GM23248 (cell line): ENCODE measurements at regions not wholly inside any gene's neighbourhood (a gene's known extent, or its start where the extent isn't known, plus 50 kb on each side); places are given as distances from the start of the nearest gene placed in this dataset.
"Not testable (repeated sequence)": the region's sequence is repeated elsewhere in the genome, so short reads cannot be mapped to it uniquely, and the experiment has no call there.

Experiments used
- DNase-seq: peaks from one replicate; pipeline ENCODE4 v3.0.0-alpha.2; 2015
- H2AFZ ChIP-seq: fragments of 200-600 bp; sonication (generic); 2 replicates; pipeline ENCODE4 v1.6.1; 2016; ENCODE audit warnings: antibody characterized with exemption
- H3F3A ChIP-seq: fragments of 200-600 bp; sonication (generic); 2 replicates; pipeline ENCODE4 v1.6.1; 2016; ENCODE audit warnings: mild to moderate bottlenecking, antibody characterized with exemption, mixed run types; ENCODE audit not compliant: insufficient read depth
- H3K27ac ChIP-seq: fragments of 200-600 bp; sonication (generic); 2 replicates; pipeline ENCODE4 v1.5.1; 2016; ENCODE audit warnings: mild to moderate bottlenecking
- H3K27me3 ChIP-seq: fragments of 200-600 bp; sonication (generic); replicated peaks from 2 replicates; pipeline ENCODE4 v1.6.1; 2016; ENCODE audit warnings: mild to moderate bottlenecking; ENCODE audit not compliant: insufficient read depth
- H3K36me3 ChIP-seq: fragments of 200-600 bp; sonication (generic); 2 replicates; pipeline ENCODE4 v1.6.1; 2016; ENCODE audit warnings: low read depth, mild to moderate bottlenecking
- H3K4me1 ChIP-seq: fragments of 200-600 bp; sonication (generic); 2 replicates; pipeline ENCODE4 v1.6.1; 2016; ENCODE audit warnings: mild to moderate bottlenecking; ENCODE audit not compliant: insufficient read depth
- H3K4me2 ChIP-seq: fragments of 200-600 bp; sonication (generic); one replicate; pipeline ENCODE4 v1.6.1; 2016; ENCODE audit warnings: mild to moderate bottlenecking; ENCODE audit not compliant: unreplicated experiment
- H3K4me3 ChIP-seq: fragments of 200-600 bp; sonication (generic); 2 replicates; pipeline ENCODE4 v1.5.1; 2016; ENCODE audit warnings: mild to moderate bottlenecking
- H3K79me2 ChIP-seq: fragments of 200-600 bp; sonication (generic); 2 replicates; pipeline ENCODE4 v1.6.1; 2016; ENCODE audit warnings: mild to moderate bottlenecking; ENCODE audit not compliant: insufficient read depth
- H3K9ac ChIP-seq: fragments of 200-600 bp; sonication (generic); 2 replicates; pipeline ENCODE4 v1.6.1; 2016; ENCODE audit warnings: mild to moderate bottlenecking
- H3K9me2 ChIP-seq: fragments of 200-600 bp; sonication (generic); 2 replicates; pipeline ENCODE4 v1.6.1; 2016; ENCODE audit warnings: mixed run types, mild to moderate bottlenecking, moderate library complexity; ENCODE audit not compliant: insufficient read depth
- H3K9me3 ChIP-seq: fragments of 200-600 bp; sonication (generic); one replicate; pipeline ENCODE4 v1.6.1; 2017; ENCODE audit warnings: low read depth
- H4K20me1 ChIP-seq: fragments of 200-600 bp; sonication (generic); 2 replicates; pipeline ENCODE4 v1.6.0; 2016; ENCODE audit not compliant: insufficient read depth
- EZH2 ChIP-seq: fragments of 200-600 bp; sonication (generic); IDR thresholded peaks from 2 replicates; pipeline ENCODE4 v1.6.1; 2018; ENCODE audit warnings: antibody characterized with exemption, mild to moderate bottlenecking; ENCODE audit not compliant: insufficient read depth, poor library complexity, severe bottlenecking
- EZH2phosphoT487 ChIP-seq: fragments of 200-600 bp; sonication (generic); IDR thresholded peaks from 2 replicates; pipeline ENCODE4 v1.6.1; 2018; ENCODE audit warnings: antibody characterized with exemption, moderate library complexity, mild to moderate bottlenecking, low read depth; ENCODE audit not compliant: insufficient read depth
- WGBS, 2 experiments: methylation state at CpG; one replicate each; pipeline ENCODE4 v1.1.6; 2015 to 2017; ENCODE audit warnings: low lambda C conversion rate in 2 of 2, low coverage in 1 of 2; ENCODE audit errors: missing lambda C conversion rate in 2 of 2; 5-methylcytosine and 5-hydroxymethylcytosine counted together
- in situ Hi-C: fragments of 300-500 bp; cut with MboI; formaldehyde crosslinking; loops from 2 replicates; pipeline ENCODE4 v1.15.0; 2020

DNA sequence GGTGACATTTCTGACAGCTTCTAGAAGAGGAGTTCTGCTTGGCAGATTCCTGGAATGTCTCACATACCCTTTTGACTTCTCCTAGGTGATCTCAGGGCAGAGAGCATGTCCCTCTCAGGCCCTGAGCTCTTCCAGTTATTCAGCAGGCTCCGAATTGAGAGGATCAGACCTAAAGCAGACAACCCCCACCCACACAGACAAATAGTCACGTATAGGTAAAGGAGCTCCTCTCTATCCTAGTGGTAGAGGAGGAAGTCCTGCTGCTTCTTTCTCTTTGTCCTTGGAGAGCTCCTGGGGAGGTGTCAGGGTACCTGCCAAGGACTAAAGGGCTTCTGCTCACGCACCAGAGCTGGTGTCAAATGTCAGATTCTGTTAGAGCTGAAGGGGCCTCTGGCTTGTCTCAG is 128.1 kb downstream of the IER5 start:
- Histone ChIP-seq H3K27me3 (peaks cover 10% of the 10 kb centered on the region), H3K4me1 (no peaks in the 10 kb centered on the region), H3K9me3 (no peaks in the 10 kb centered on the region), H3K4me2 (no peak overlapping the region), H4K20me1 (no peaks in the 10 kb centered on the region), H3K9ac (no peak overlapping the region), H3K36me3 (no peaks in the 10 kb centered on the region), H2AFZ (no peak overlapping the region), H3K27ac (no peak overlapping the region), H3F3A (no peaks in the 10 kb centered on the region), H3K79me2 (no peaks in the 10 kb centered on the region), H3K9me2 (no peaks in the 10 kb centered on the region), H3K4me3 (no peak overlapping the region)
- no peak for TF ChIP-seq EZH2
- TF ChIP-seq EZH2phosphoT487, result no peak
- in situ Hi-C loops, result loop anchor here (25.0 kb wide), 1 partner anchor 196 kb away; no protein-coding TSS in a partner anchor
- no peak for DNase-seq
- WGBS, 2 experiments, result 7 to 13% methylated on average over 3 of the region's 3 CpGs

DNA sequence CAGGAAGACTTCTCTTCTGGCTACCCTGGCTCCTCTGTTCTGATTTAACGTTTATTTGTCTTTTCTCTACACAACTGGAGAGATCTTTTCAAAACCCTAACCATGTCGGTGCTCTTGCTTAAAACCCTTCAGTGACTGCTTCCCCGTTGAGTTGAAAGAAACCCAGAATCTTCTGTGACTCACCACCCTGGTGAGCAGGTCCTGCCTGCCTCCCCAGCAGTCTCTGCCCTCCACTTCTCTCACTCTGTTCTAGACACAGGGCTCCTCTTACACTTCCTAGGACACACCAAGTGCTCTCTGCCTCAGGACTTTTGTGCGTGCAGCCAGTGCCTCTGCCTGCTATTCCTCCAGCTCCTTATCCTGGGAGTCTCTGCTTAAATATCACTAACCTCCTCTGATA is 131.4 kb downstream of the IER5 start:
- Histone ChIP-seq H4K20me1 (no peaks in the 10 kb centered on the region), H3K36me3 (no peaks in the 10 kb centered on the region), H3K27me3 (no peaks in the 10 kb centered on the region), H3K9me3 (no peaks in the 10 kb centered on the region), H3F3A (no peaks in the 10 kb centered on the region), H3K79me2 (no peaks in the 10 kb centered on the region), H3K27ac (no peak overlapping the region), H3K4me2 (no peak overlapping the region), H3K4me3 (no peak overlapping the region), H3K9ac (no peak overlapping the region), H2AFZ (no peak overlapping the region), H3K4me1 (no peaks in the 10 kb centered on the region), H3K9me2 (no peaks in the 10 kb centered on the region)
- DNase-seq, result peak; percentile 52
- in situ Hi-C loops, result loop anchor here (25.0 kb wide), 1 partner anchor 192 kb away; no protein-coding TSS in a partner anchor
- WGBS, 2 experiments, result 9 to 12% methylated on average over 4 of the region's 4 CpGs
- TF ChIP-seq EZH2phosphoT487 (no peak), EZH2 (no peak)

DNA sequence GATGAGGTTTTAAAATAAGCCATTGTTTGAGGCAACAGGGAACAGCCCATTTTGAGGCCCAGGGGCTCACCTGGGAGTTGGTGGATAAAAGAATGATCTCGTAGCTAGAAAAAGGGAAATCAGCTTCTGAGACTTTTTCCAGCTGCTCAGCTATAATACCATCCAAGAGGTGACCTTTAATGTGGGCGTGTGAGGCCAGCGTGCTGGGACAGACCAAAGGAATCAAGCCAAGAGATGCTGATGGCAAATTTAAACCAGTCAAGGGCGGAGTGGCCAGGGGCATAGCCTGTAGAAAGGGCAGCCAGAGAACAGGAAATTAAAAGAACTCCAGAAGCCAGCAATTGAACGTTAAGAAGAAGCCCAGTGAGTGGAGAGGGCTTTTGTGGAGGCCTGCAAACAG is 132.6 kb downstream of the IER5 start:
- H3K79me2 ChIP-seq, result no peaks in the 10 kb centered on the region
- WGBS, 2 experiments, result 20 to 21% methylated on average over 5 of the region's 5 CpGs
- H3K4me2 ChIP-seq, result no peak overlapping the region
- in situ Hi-C loops, result loop anchor here (25.0 kb wide), 1 partner anchor 191 kb away; no protein-coding TSS in a partner anchor
- no peaks in the 10 kb centered on the region for H3K27me3 ChIP-seq
- no peaks in the 10 kb centered on the region for H3K36me3 ChIP-seq
- no peaks in the 10 kb centered on the region for H3F3A ChIP-seq
- no peaks in the 10 kb centered on the region for H3K4me1 ChIP-seq
- H3K27ac ChIP-seq, result no peak overlapping the region
- H3K4me3 ChIP-seq, result no peak overlapping the region
- H4K20me1 ChIP-seq, result no peaks in the 10 kb centered on the region
- DNase-seq, result no peak
- H3K9ac ChIP-seq, result no peak overlapping the region
- TF ChIP-seq EZH2, result no peak
- TF ChIP-seq EZH2phosphoT487, result no peak
- no peaks in the 10 kb centered on the region for H3K9me2 ChIP-seq
- H3K9me3 ChIP-seq, result no peaks in the 10 kb centered on the region
- no peak overlapping the region for H2AFZ ChIP-seq

DNA sequence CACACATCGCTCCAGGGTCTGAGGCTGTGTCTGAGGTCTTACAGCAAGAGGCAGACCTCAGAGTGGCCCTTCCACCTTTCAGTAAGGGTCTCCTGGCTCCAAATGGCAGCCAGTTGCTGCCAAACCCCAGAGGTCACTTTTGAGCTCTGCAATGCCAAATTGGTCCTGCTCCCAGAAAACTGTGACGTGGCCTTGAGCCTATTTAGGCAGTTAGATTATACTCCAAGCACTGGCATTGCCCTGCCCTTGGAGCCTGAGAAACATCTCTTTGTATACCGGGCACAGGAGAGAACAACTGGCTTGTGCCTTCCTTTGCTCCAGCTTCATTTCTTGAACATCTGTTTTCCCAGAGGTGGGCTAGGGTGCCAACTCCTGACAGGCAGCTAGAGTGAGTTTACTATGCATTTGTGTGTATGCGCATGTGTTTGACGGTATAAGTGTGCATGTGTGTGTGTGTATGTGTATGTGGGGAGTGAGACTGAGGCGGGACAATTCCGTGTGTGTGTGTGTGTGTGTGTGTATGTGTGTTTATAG is 134.5 kb downstream of the IER5 start:
- H3K4me1 ChIP-seq, result no peaks in the 10 kb centered on the region
- H4K20me1 ChIP-seq, result no peaks in the 10 kb centered on the region
- H3K9me3 ChIP-seq, result no peaks in the 10 kb centered on the region
- no peaks in the 10 kb centered on the region for H3K9me2 ChIP-seq
- no peaks in the 10 kb centered on the region for H3K79me2 ChIP-seq
- H3K4me3 ChIP-seq, result no peak overlapping the region
- H3F3A ChIP-seq, result no peaks in the 10 kb centered on the region
- H3K27me3 ChIP-seq, result no peaks in the 10 kb centered on the region
- no peak overlapping the region for H3K9ac ChIP-seq
- no peak for DNase-seq
- no peak for TF ChIP-seq EZH2phosphoT487
- TF ChIP-seq EZH2, result no peak
- no peak overlapping the region for H3K4me2 ChIP-seq
- WGBS, 2 experiments, result 51 to 57% methylated on average over 7 of the region's 7 CpGs
- no peak overlapping the region for H2AFZ ChIP-seq
- H3K36me3 ChIP-seq, result no peaks in the 10 kb centered on the region
- no peak overlapping the region for H3K27ac ChIP-seq
- in situ Hi-C loops, result loop anchor here (25.0 kb wide), 1 partner anchor 189 kb away; no protein-coding TSS in a partner anchor

DNA sequence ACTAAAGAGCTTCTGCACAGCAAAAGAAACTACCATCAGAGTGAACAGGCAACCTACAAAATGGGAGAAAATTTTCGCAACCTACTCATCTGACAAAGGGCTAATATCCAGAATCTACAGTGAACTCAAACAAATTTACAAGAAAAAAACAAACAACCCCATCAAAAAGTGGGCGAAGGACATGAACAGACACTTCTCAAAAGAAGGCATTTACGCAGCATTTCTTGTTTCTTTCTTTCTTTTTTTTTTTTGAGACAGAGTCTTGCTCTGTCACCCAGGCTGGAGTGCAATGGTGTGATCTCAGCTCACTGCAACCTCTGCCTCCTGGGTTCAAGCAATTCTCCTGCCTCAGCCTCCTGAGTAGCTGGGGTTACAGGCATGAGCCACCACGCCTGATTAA is 138.2 kb downstream of the IER5 start:
- H3K4me3 ChIP-seq, DNase-seq, H3F3A ChIP-seq, H3K9ac ChIP-seq, H3K79me2 ChIP-seq, H2AFZ ChIP-seq, H3K4me1 ChIP-seq, H3K4me2 ChIP-seq, H3K9me3 ChIP-seq, H3K36me3 ChIP-seq, in situ Hi-C loops, H3K27me3 ChIP-seq, H4K20me1 ChIP-seq, H3K27ac ChIP-seq, H3K9me2 ChIP-seq: not testable (repeated sequence)
- WGBS, 2 experiments, result 24 to 25% methylated on average over 3 of the region's 4 CpGs
